Right lobe of liver (tissue), 6 donors: ENCODE measurements at regions not wholly inside any gene's neighbourhood (a gene's known extent, or its start where the extent isn't known, plus 50 kb on each side); places are given as distances from the start of the nearest gene placed in this dataset.
"Not testable (repeated sequence)": the region's sequence is repeated elsewhere in the genome, so short reads cannot be mapped to it uniquely, and the experiment has no call there.

ENCODE experiments used
- ATAC-seq, 4 donors: fragments of 200-7000 bp; cut with Tn5 transposase; one replicate each; pipeline ENCODE4 v1.9.1; 2020; ENCODE audit warnings: mild to moderate bottlenecking in 4 of 4, moderate library complexity in 4 of 4
- DNase-seq, 3 donors: peaks; one replicate each; pipeline ENCODE4 v3.0.0-alpha.2; 2020
- H3K27ac ChIP-seq, 3 donors: fragments of 200-600 bp; one replicate each; pipeline ENCODE4 v1.8.0; 2022
- H3K27me3 ChIP-seq, 2 donors: fragments of 200-600 bp; one replicate each; pipeline ENCODE4 v1.8.0; 2022
- H3K36me3 ChIP-seq, 4 donors: fragments of 200-600 bp; sonication (generic) in 1 of 4; one replicate each; pipeline versions ENCODE4 v1.5.1 to v1.8.0; 2017 to 2022; ENCODE audit warnings: control low read depth in 1 of 4
- H3K4me1 ChIP-seq, 4 donors: fragments of 200-600 bp; sonication (generic) in 1 of 4; one replicate each; pipeline versions ENCODE4 v1.5.1 to v1.8.0; 2017 to 2022; ENCODE audit warnings: control low read depth in 1 of 4
- H3K4me3 ChIP-seq, 3 donors: fragments of 200-600 bp; one replicate each; pipeline ENCODE4 v1.8.0; 2022
- H3K9me3 ChIP-seq, 4 donors: fragments of 200-600 bp; sonication (generic) in 1 of 4; one replicate each; pipeline versions ENCODE4 v1.5.1 to v1.8.0; 2017 to 2022; ENCODE audit warnings: control low read depth in 1 of 4
- CTCF ChIP-seq, 4 donors: fragments of 200-600 bp in 3 of 4; fragments of 450-650 bp in 1 of 4; IDR thresholded peaks; one replicate each; pipeline versions ENCODE4 v1.5.1 to v1.8.0; 2016 to 2022; ENCODE audit warnings: antibody characterized with exemption in 4 of 4, mild to moderate bottlenecking in 2 of 4
- POLR2A ChIP-seq: fragments of 450-650 bp; IDR thresholded peaks from one replicate; pipeline ENCODE4 v1.6.1; 2017; ENCODE audit warnings: antibody characterized with exemption, mild to moderate bottlenecking
- WGBS: methylation state at CpG from one replicate; pipeline ENCODE4 v1.1.6; 2018; ENCODE audit warnings: low coverage, low lambda C conversion rate; ENCODE audit not compliant: insufficient coverage; ENCODE audit errors: missing lambda C conversion rate; 5-methylcytosine and 5-hydroxymethylcytosine counted together
- intact Hi-C, 2 donors: fragments of 100-400 bp; cut with DNase I; formaldehyde crosslinking; loops; one replicate each; pipeline versions ENCODE4 v1.11.2 to v1.14.1; 2022
- donor health status: DM: no; HTN: yes; CAD: no.
- donor health status: DM: no; HTN: no; CAD: no.
- donor health status: DM: no; HTN: no; CAD: no.
- donor health status: DM: no; HTN: yes; CAD: no.
- donor health status: DM: no; HTN: yes; CAD: no.

GRCh38 chr1:114035304-114035700, 56.0 kb downstream of the OLFML3 start:
- WGBS: 91% methylated on average over 3 of the region's 4 CpGs
- DNase-seq (no peak), ATAC-seq (no peak)
- intact Hi-C loops: no loop called here
- TF ChIP-seq CTCF (IDR thresholded peaks at IDR 0.05): no peak
- TF ChIP-seq POLR2A: no peak
- H3K4me3 ChIP-seq: no peak overlapping the region
- H3K36me3 ChIP-seq: no peaks in the 10 kb centered on the region
- H3K9me3 ChIP-seq: no peaks in the 10 kb centered on the region
- H3K27ac ChIP-seq: no peak overlapping the region
- no peaks in the 10 kb centered on the region for H3K27me3 ChIP-seq
- no peaks in the 10 kb centered on the region for H3K4me1 ChIP-seq

GRCh38 chr1:114036841-114037630, 57.8 kb downstream of the OLFML3 start:
- DNase-seq, intact Hi-C loops: not testable (repeated sequence)

GRCh38 chr1:114037631-114037890, 58.3 kb downstream of the OLFML3 start:
- Histone ChIP-seq H3K36me3 (no peaks in the 10 kb centered on the region), H3K4me3 (no peak overlapping the region), H3K9me3 (no peaks in the 10 kb centered on the region), H3K27me3 (no peaks in the 10 kb centered on the region), H3K4me1 (no peaks in the 10 kb centered on the region), H3K27ac (no peak overlapping the region)
- ATAC-seq (no peak), DNase-seq (no peak)
- intact Hi-C loops: no loop called here
- WGBS: 64% methylated on average over 2 of the region's 2 CpGs
- TF ChIP-seq POLR2A: no peak
- TF ChIP-seq CTCF (IDR thresholded peaks at IDR 0.05): no peak

More at GRCh38 chr1:114036841-114037630, 57.8 kb downstream of the OLFML3 start:
- not testable (repeated sequence) for H3K36me3 ChIP-seq, H3K4me1 ChIP-seq, H3K9me3 ChIP-seq, H3K27ac ChIP-seq, H3K4me3 ChIP-seq, ATAC-seq, H3K27me3 ChIP-seq
- 68% methylated on average over 8 of the region's 17 CpGs for whole genome bisulfite sequencing

GRCh38 chr1:114037962-114038816, 58.9 kb downstream of the OLFML3 start:
- no peaks in the 10 kb centered on the region for H3K36me3 ChIP-seq
- H3K4me1 ChIP-seq: no peaks in the 10 kb centered on the region
- WGBS: 68% methylated on average over 3 of the region's 3 CpGs
- H3K27me3 ChIP-seq: no peaks in the 10 kb centered on the region
- no peaks in the 10 kb centered on the region for H3K9me3 ChIP-seq
- DNase-seq (no peak), ATAC-seq (no peak)
- no peak overlapping the region for H3K4me3 ChIP-seq
- intact Hi-C loops: no loop called here
- TF ChIP-seq POLR2A (no peak), CTCF (IDR thresholded peaks at IDR 0.05) (no peak)
- no peak overlapping the region for H3K27ac ChIP-seq
